WTC11 (cell line): ENCODE measurements at regions not wholly inside any gene's neighbourhood (a gene's known extent, or its start where the extent isn't known, plus 50 kb on each side); places are given as distances from the start of the nearest gene placed in this dataset.

Experiments
- ATAC-seq: fragments of 200-7000 bp; cut with Tn5 transposase; 2 replicates; pipeline ENCODE4 v1.10.0; 2021; ENCODE audit warnings: mild to moderate bottlenecking, moderate library complexity
- CTCF ChIA-PET: fragments of 300-600 bp; sonication (Branson Sonifier 250); formaldehyde crosslinking; loops from one replicate; lab custom pipeline; 2021; ENCODE audit warnings: antibody characterized with exemption; lab: Charles Lee
- POLR2A ChIA-PET: fragments of 350-600 bp; sonication (Branson Sonifier 250); formaldehyde crosslinking; loops from one replicate; lab custom pipeline; 2021; ENCODE audit warnings: antibody characterized with exemption; lab: Charles Lee
- DNase-seq: peaks from one replicate; pipeline ENCODE4 v3.0.0; 2021; ENCODE audit warnings: low spot score
- H3K27ac Mint-ChIP-seq: 2 replicates; pipeline ENCODE4 v1.8.0; 2021; ENCODE audit warnings: mixed read lengths
- H3K27me3 Mint-ChIP-seq: 2 replicates; pipeline ENCODE4 v1.8.0; 2021; ENCODE audit warnings: low read depth, mild to moderate bottlenecking, moderate library complexity, mixed read lengths
- H3K36me3 Mint-ChIP-seq: 2 replicates; pipeline ENCODE4 v1.8.0; 2021; ENCODE audit warnings: mixed read lengths
- H3K4me1 Mint-ChIP-seq: 2 replicates; pipeline ENCODE4 v1.8.0; 2022; ENCODE audit warnings: mixed read lengths
- H3K4me3 Mint-ChIP-seq: 2 replicates; pipeline ENCODE4 v1.8.0; 2021; ENCODE audit warnings: mild to moderate bottlenecking, moderate library complexity, mixed read lengths
- H3K9me3 Mint-ChIP-seq: 2 replicates; pipeline ENCODE4 v1.8.0; 2021; ENCODE audit warnings: mixed read lengths
- AR ChIP-seq: fragments of 250-450 bp; sonication (Bioruptor Pico); IDR thresholded peaks from 2 replicates; pipeline ENCODE4 v1.9.0; 2021; ENCODE audit warnings: mild to moderate bottlenecking
- CBFB ChIP-seq: sonication (generic); formaldehyde crosslinking; IDR thresholded peaks from 2 replicates; pipeline ENCODE4 v1.8.1; 2022; ENCODE audit warnings: mild to moderate bottlenecking, low read depth, missing genetic modification reagents
- CREB1 ChIP-seq: sonication (generic); formaldehyde crosslinking; IDR thresholded peaks from 2 replicates; pipeline ENCODE4 v1.8.0; 2023; ENCODE audit warnings: mild to moderate bottlenecking, missing genetic modification reagents
- EMX1 ChIP-seq: fragments of 250-450 bp; sonication (Bioruptor Pico); IDR thresholded peaks from 2 replicates; pipeline ENCODE4 v1.8.0; 2021; ENCODE audit warnings: mild to moderate bottlenecking
- FOXP4 ChIP-seq: sonication (generic); formaldehyde crosslinking; IDR thresholded peaks from 2 replicates; pipeline ENCODE4 v1.8.0; 2022; ENCODE audit warnings: mild to moderate bottlenecking, missing genetic modification reagents
- GTF2I ChIP-seq: fragments of 250-450 bp; sonication (Bioruptor Pico); conservative IDR thresholded peaks from 2 replicates; pipeline ENCODE4 v1.4.0; 2021; ENCODE audit warnings: mild to moderate bottlenecking
- IRF2 ChIP-seq: sonication (generic); formaldehyde crosslinking; IDR thresholded peaks from 2 replicates; pipeline ENCODE4 v1.8.0; 2022; ENCODE audit warnings: low read depth, missing genetic modification reagents, borderline replicate concordance
- JUN ChIP-seq: sonication (generic); formaldehyde crosslinking; IDR thresholded peaks from 2 replicates; pipeline ENCODE4 v1.8.0; 2023; ENCODE audit warnings: mild to moderate bottlenecking, missing genetic modification reagents
- NFATC4 ChIP-seq: fragments of 250-450 bp; sonication (Bioruptor Pico); IDR thresholded peaks from 2 replicates; pipeline ENCODE4 v1.9.0; 2021; ENCODE audit warnings: mild to moderate bottlenecking
- STAT6 ChIP-seq: sonication (generic); formaldehyde crosslinking; conservative IDR thresholded peaks from 2 replicates; pipeline ENCODE4 v1.8.1; 2023; ENCODE audit warnings: mild to moderate bottlenecking, low read depth, missing genetic modification reagents, moderate library complexity
- ZNF138 ChIP-seq: sonication (generic); formaldehyde crosslinking; conservative IDR thresholded peaks from 2 replicates; pipeline ENCODE4 v1.8.1; 2022; ENCODE audit warnings: mild to moderate bottlenecking, moderate library complexity, missing genetic modification reagents
- ZNF396 ChIP-seq: fragments of 250-450 bp; sonication (Bioruptor Pico); IDR thresholded peaks from 2 replicates; pipeline ENCODE4 v1.8.0; 2021; ENCODE audit warnings: mild to moderate bottlenecking, moderate library complexity, borderline replicate concordance
- ZNF532 ChIP-seq: fragments of 250-450 bp; sonication (Bioruptor Pico); IDR thresholded peaks from 2 replicates; pipeline ENCODE4 v1.9.0; 2021; ENCODE audit warnings: mild to moderate bottlenecking, borderline replicate concordance
- TF ChIP-seq, protein P1 (sequence below): sonication (generic); formaldehyde crosslinking; IDR thresholded peaks from 2 replicates; pipeline ENCODE4 v1.8.0; 2022; ENCODE audit warnings: mild to moderate bottlenecking, missing genetic modification reagents
- TF ChIP-seq, protein P2 (sequence below): fragments of 250-450 bp; sonication (Bioruptor Pico); conservative IDR thresholded peaks from 2 replicates; pipeline ENCODE4 v1.9.0; 2021; ENCODE audit warnings: mild to moderate bottlenecking
- TF ChIP-seq, protein P3 (sequence below): fragments of 250-450 bp; sonication (Bioruptor Pico); IDR thresholded peaks from 2 replicates; pipeline ENCODE4 v1.8.0; 2021; ENCODE audit warnings: mild to moderate bottlenecking
- TF ChIP-seq, protein P4 (sequence below): sonication (generic); formaldehyde crosslinking; IDR thresholded peaks from 2 replicates; pipeline ENCODE4 v1.8.1; 2023; ENCODE audit warnings: mild to moderate bottlenecking, missing genetic modification reagents, moderate library complexity

DNA sequence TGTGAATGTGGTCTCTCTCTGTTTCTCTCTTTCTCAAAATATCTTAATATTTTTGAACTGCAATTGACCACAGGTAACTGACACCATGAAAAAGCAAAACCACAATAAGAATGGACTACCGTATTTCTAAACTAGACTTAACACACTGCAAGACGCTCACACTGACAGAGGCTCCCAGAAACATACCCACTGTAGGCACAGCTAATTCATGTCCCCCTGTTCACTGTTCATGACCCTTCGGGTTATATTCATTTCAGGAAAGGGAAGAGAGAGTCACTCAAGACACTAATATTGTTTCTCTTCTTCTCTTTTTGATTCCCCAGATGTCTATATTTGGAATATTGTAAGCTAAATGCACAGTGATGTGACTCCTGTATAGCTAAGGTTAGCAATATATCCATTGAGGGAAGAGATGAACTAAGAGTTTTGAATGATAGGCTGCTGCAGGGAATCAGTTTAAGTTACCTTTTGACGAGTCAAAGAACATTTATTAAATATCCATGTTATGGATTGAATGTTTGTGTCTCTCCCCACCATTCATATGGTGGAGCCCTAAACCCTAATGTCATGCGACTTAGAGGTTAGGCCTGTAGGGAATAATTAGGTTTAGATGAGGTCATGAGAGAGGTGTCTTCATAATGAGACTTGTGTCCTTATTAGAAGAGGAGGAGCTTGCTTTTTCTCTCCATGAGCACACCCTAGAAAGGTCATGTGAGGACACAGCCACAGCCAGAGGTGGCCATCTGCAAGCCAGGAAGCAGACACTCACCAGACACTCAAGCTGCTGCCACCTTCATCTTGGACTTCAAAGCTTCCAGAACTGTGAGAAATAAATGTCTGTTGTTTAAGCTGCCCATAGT is 216.6 kb upstream of the GRM7 start:
- peaks cover 18% of the 10 kb centered on the region for H3K36me3 Mint-ChIP-seq
- POLR2A ChIA-PET: no interaction called here
- ATAC-seq: no peak
- peaks cover 13% of the 10 kb centered on the region for H3K4me1 Mint-ChIP-seq
- DNase-seq: no peak
- TF ChIP-seq CBFB (CRISPR knock-in tag): no peak
- no peak for TF ChIP-seq ZNF396 (CRISPR knock-in tag)
- TF ChIP-seq FOXP4: no peak
- TF ChIP-seq, protein P1, sequence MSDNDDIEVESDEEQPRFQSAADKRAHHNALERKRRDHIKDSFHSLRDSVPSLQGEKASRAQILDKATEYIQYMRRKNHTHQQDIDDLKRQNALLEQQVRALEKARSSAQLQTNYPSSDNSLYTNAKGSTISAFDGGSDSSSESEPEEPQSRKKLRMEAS (CRISPR knock-in tag): no peak
- TF ChIP-seq, protein P2, sequence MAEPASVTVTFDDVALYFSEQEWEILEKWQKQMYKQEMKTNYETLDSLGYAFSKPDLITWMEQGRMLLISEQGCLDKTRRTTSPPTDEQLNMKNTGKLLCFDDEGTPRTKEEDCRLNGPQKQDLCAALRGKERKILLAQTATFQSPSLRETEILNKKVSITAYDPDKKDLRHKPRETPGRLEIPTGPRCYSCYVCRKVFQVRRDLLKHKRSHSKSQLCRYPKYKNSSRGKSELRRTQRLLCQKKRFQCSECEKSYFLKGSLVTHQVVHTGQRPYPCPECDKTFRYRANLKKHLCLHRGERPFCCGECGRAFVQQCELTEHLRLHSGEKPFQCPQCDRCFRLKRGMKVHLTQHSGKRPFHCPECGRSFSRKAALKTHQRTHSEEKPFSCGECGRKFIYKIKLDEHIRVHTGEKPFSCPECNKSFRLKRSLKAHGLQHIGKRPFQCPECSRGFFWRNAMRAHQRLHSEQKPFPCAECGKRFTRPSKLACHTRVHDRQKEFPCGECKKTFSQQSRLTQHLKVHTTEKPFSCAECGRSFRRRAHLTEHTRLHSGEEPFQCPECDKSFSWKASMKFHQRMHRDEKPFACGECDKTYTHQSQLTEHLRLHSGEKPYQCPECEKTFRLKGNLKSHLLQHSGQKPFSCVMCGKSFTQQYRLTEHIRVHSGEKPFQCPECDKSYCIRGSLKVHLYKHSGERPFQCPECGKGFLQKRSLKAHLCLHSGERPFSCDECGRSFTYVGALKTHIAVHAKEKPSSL (CRISPR knock-in tag): no peak
- TF ChIP-seq IRF2 (CRISPR knock-in tag): no peak
- no peak for TF ChIP-seq EMX1 (CRISPR knock-in tag)
- TF ChIP-seq STAT6 (CRISPR knock-in tag): no peak
- TF ChIP-seq, all 79 proteins: peak for 0
- peaks cover 35% of the 10 kb centered on the region for H3K9me3 Mint-ChIP-seq
- H3K4me3 Mint-ChIP-seq: no peak overlapping the region
- H3K27ac Mint-ChIP-seq: no peak overlapping the region
- H3K27me3 Mint-ChIP-seq: no peaks in the 10 kb centered on the region
- CTCF ChIA-PET: no interaction called here

DNA sequence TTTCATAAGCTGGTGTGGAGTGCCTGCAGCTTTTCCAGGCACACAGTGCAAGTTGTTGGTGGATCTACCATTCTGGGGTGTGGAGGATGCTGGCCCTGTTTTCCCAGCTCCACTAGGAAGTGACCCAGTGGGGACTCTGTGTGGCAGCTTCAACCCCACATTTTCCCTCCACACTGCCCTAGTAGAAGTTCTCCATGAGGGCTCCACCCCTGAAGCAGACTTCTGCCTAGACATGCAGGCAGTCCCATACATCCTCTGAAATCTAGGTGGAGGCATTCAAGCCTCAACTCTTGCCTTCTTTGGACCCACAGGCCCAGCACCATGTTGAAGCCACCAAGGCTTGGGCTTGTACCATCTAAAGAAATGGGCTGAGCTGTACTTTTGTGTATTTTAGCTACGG is 206.2 kb upstream of the GRM7 start:
- peaks cover 76% of the 10 kb centered on the region for H3K9me3 Mint-ChIP-seq
- no peak for DNase-seq
- H3K4me3 Mint-ChIP-seq: no peak overlapping the region
- H3K27me3 Mint-ChIP-seq: peaks cover 3% of the 10 kb centered on the region
- no peaks in the 10 kb centered on the region for H3K4me1 Mint-ChIP-seq
- no peak for ATAC-seq
- peaks cover 52% of the 10 kb centered on the region for H3K36me3 Mint-ChIP-seq
- POLR2A ChIA-PET: no interaction called here
- CTCF ChIA-PET: no interaction called here
- no peak overlapping the region for H3K27ac Mint-ChIP-seq
- TF ChIP-seq, protein P3, sequence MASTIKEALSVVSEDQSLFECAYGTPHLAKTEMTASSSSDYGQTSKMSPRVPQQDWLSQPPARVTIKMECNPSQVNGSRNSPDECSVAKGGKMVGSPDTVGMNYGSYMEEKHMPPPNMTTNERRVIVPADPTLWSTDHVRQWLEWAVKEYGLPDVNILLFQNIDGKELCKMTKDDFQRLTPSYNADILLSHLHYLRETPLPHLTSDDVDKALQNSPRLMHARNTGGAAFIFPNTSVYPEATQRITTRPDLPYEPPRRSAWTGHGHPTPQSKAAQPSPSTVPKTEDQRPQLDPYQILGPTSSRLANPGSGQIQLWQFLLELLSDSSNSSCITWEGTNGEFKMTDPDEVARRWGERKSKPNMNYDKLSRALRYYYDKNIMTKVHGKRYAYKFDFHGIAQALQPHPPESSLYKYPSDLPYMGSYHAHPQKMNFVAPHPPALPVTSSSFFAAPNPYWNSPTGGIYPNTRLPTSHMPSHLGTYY (CRISPR knock-in tag): no peak
- no peak for TF ChIP-seq AR (CRISPR knock-in tag)
- no peak for TF ChIP-seq JUN
- no peak for TF ChIP-seq GTF2I (CRISPR knock-in tag)
- TF ChIP-seq ZNF138: no peak
- no peak for TF ChIP-seq NFATC4 (CRISPR knock-in tag)
- TF ChIP-seq, protein P4, sequence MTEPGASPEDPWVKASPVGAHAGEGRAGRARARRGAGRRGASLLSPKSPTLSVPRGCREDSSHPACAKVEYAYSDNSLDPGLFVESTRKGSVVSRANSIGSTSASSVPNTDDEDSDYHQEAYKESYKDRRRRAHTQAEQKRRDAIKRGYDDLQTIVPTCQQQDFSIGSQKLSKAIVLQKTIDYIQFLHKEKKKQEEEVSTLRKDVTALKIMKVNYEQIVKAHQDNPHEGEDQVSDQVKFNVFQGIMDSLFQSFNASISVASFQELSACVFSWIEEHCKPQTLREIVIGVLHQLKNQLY: no peak
- TF ChIP-seq ZNF532 (CRISPR knock-in tag): no peak
- no peak for TF ChIP-seq CREB1
